SK-N-SH (cell line): ENCODE measurements at regions not wholly inside any gene's neighbourhood (a gene's known extent, or its start where the extent isn't known, plus 50 kb on each side); places are given as distances from the start of the nearest gene placed in this dataset.
A peak's percentile ranks its signal among the peaks of the same experiment; 100 is the strongest.
"Not testable (repeated sequence)": the region's sequence is repeated elsewhere in the genome, so short reads cannot be mapped to it uniquely, and the experiment has no call there.

Source experiments
- CTCF ChIA-PET: fragments of 300-600, 350-600 bp; formaldehyde crosslinking; extraction: SDS; loops from one replicate; lab custom pipeline; 2021; lab: Yijun Ruan, JAX
- POLR2A ChIA-PET: fragments of 350-600 bp; sonication (Branson Sonifier 250); formaldehyde crosslinking; extraction: SDS; loops from one replicate; lab custom pipeline; 2020; ENCODE audit warnings: antibody characterized with exemption, inconsistent platforms; lab: Yijun Ruan, JAX
- DNase-seq: peaks from one replicate; pipeline ENCODE4 v3.0.0; 2012
- H2AFZ ChIP-seq: fragments of 200-600 bp; sonication (generic); 2 replicates; pipeline ENCODE4 v1.8.1; 2016; ENCODE audit warnings: antibody characterized with exemption, mild to moderate bottlenecking, low read depth
- H3F3A ChIP-seq: fragments of 200-600 bp; sonication (generic); replicated peaks from 2 replicates; pipeline ENCODE3; 2016; ENCODE audit warnings: antibody characterized with exemption, mild to moderate bottlenecking; ENCODE audit not compliant: insufficient read depth
- H3K27ac ChIP-seq, 2 experiments: fragments of 200-500 bp in 1 of 2; fragments of 200-600 bp in 1 of 2; sonication (Bioruptor generic) in 1 of 2; sonication (generic), shearing (Covaris generic) in 1 of 2; 2 replicates each; pipeline versions ENCODE4 v1.5.1 to v1.6.1; 2014 to 2016; ENCODE audit warnings: low read depth in 2 of 2, inconsistent platforms in 1 of 2, low read length in 1 of 2, mild to moderate bottlenecking in 1 of 2, mixed read lengths in 1 of 2
- H3K27me3 ChIP-seq: fragments of 200-600 bp; sonication (generic), shearing (Covaris generic); 2 replicates; pipeline ENCODE4 v1.6.1; 2016; ENCODE audit warnings: mixed run types; ENCODE audit not compliant: insufficient read depth
- H3K36me3 ChIP-seq, 2 experiments: fragments of 200-500 bp in 1 of 2; fragments of 200-600 bp in 1 of 2; sonication (Bioruptor generic) in 1 of 2; sonication (generic) in 1 of 2; replicated peaks in 1 of 2; 2 replicates each; pipeline versions ENCODE3 to v1.5.1; 2014 to 2016; ENCODE audit warnings: low read length in 1 of 2, mild to moderate bottlenecking in 1 of 2; ENCODE audit not compliant: insufficient read depth in 2 of 2, control insufficient read depth in 1 of 2
- H3K4me1 ChIP-seq, 2 experiments: fragments of 200-500 bp in 1 of 2; fragments of 200-600 bp in 1 of 2; sonication (Bioruptor generic) in 1 of 2; sonication (generic), shearing (Covaris generic) in 1 of 2; 2 replicates each; pipeline versions ENCODE4 v1.5.1 to v1.6.1; 2014 to 2016; ENCODE audit warnings: low read depth in 1 of 2, low read length in 1 of 2, mixed run types in 1 of 2; ENCODE audit not compliant: insufficient read depth in 2 of 2, control insufficient read depth in 1 of 2
- H3K4me2 ChIP-seq: fragments of 200-600 bp; sonication (generic), shearing (Covaris generic); 2 replicates; pipeline ENCODE4 v1.6.1; 2017; ENCODE audit warnings: mixed run types
- H3K4me3 ChIP-seq, 2 experiments: fragments of 200-500 bp in 1 of 2; fragments of 200-600 bp in 1 of 2; sonication (Bioruptor generic) in 1 of 2; sonication (generic), shearing (Covaris generic) in 1 of 2; 2 replicates each; pipeline versions ENCODE4 v1.5.1 to v1.8.1; 2014 to 2016; ENCODE audit warnings: low read depth in 2 of 2, inconsistent platforms in 1 of 2, low read length in 1 of 2, mild to moderate bottlenecking in 1 of 2, mixed read lengths in 1 of 2, moderate library complexity in 1 of 2
- H3K79me2 ChIP-seq: fragments of 200-600 bp; sonication (generic); 2 replicates; pipeline ENCODE4 v1.8.1; 2017; ENCODE audit warnings: mild to moderate bottlenecking; ENCODE audit not compliant: insufficient read depth
- H3K9ac ChIP-seq: fragments of 200-600 bp; sonication (generic); 2 replicates; pipeline ENCODE4 v1.6.1; 2017; ENCODE audit warnings: mixed run types
- H3K9me2 ChIP-seq: fragments of 200-600 bp; sonication (generic); 2 replicates; pipeline ENCODE4 v1.6.1; 2017; ENCODE audit warnings: mixed run types
- H3K9me3 ChIP-seq: fragments of 200-600 bp; sonication (generic); 2 replicates; pipeline ENCODE4 v1.6.1; 2017; ENCODE audit warnings: mixed run types, mild to moderate bottlenecking, moderate library complexity
- H4K20me1 ChIP-seq: fragments of 200-600 bp; sonication (generic); 2 replicates; pipeline ENCODE4 v1.6.1; 2017; ENCODE audit warnings: mild to moderate bottlenecking, mixed run types; ENCODE audit not compliant: insufficient read depth
- CTCF ChIP-seq: fragments of 200-600 bp; sonication (generic); IDR thresholded peaks from 2 replicates; pipeline ENCODE4 v1.6.1; 2017; ENCODE audit warnings: antibody characterized with exemption, mild to moderate bottlenecking, moderate library complexity
- RAD21 ChIP-seq: IDR thresholded peaks from 2 replicates; pipeline ENCODE4 v1.6.1; 2012; ENCODE audit warnings: mild to moderate bottlenecking, low read length
- WGBS: methylation state at CpG from one replicate; pipeline ENCODE4 v1.1.6; 2017; ENCODE audit warnings: low lambda C conversion rate; 5-methylcytosine and 5-hydroxymethylcytosine counted together

- H3K4me3 ChIP-seq, H3K4me1 ChIP-seq, POLR2A ChIA-PET, H3K27me3 ChIP-seq, H2AFZ ChIP-seq, H3K4me2 ChIP-seq, H3K9me3 ChIP-seq, H3K9ac ChIP-seq, DNase-seq, H4K20me1 ChIP-seq, H3F3A ChIP-seq, H3K36me3 ChIP-seq, H3K9me2 ChIP-seq, H3K79me2 ChIP-seq, H3K27ac ChIP-seq: not testable (repeated sequence)
- CTCF ChIA-PET, result interaction anchor here (1.1 to 1.7 kb wide), 3 partner anchors 23 to 134 kb away, joined by 3 to 6 read pairs (median 5); no protein-coding TSS in a partner anchor
- peak; percentile 19; the same call in 1 of the 2 replicates for TF ChIP-seq RAD21
- peak; percentile 20; the same call in 1 of the 2 replicates for TF ChIP-seq CTCF
- WGBS, result 34% methylated on average over 26 of the region's 27 CpGs
Observed at GRCh38 chr11:3476084-3476936, 97.4 kb upstream of the ZNF195 start.

GRCh38 chr11:3468963-3469362 is 90.0 kb upstream of the ZNF195 start:
- CTCF ChIA-PET, H3K27me3 ChIP-seq, DNase-seq, H3K36me3 ChIP-seq, H3K9ac ChIP-seq, H4K20me1 ChIP-seq, H3K4me2 ChIP-seq, H3K27ac ChIP-seq, H3K79me2 ChIP-seq, H3K9me3 ChIP-seq, H3K4me1 ChIP-seq, H3F3A ChIP-seq, H2AFZ ChIP-seq, H3K4me3 ChIP-seq, POLR2A ChIA-PET, H3K9me2 ChIP-seq: not testable (repeated sequence)
- WGBS, result 50% methylated on average over 8 of the region's 8 CpGs

- H3K79me2 ChIP-seq, CTCF ChIA-PET, H3K36me3 ChIP-seq, H3K27me3 ChIP-seq, H3K9me2 ChIP-seq, H3K4me1 ChIP-seq, POLR2A ChIA-PET, H3F3A ChIP-seq, H3K27ac ChIP-seq, H4K20me1 ChIP-seq, H3K9me3 ChIP-seq, H3K4me2 ChIP-seq, DNase-seq, H3K9ac ChIP-seq, H2AFZ ChIP-seq, H3K4me3 ChIP-seq: not testable (repeated sequence)
- WGBS, result 43% methylated on average over 5 of the region's 5 CpGs
Observed at GRCh38 chr11:3467599-3467998, 88.7 kb upstream of the ZNF195 start.

GRCh38 chr11:3455666-3456065 is 76.7 kb upstream of the ZNF195 start:
- H3K27ac ChIP-seq, H3K36me3 ChIP-seq, H2AFZ ChIP-seq, H3K9ac ChIP-seq, DNase-seq, H3K79me2 ChIP-seq, H3K27me3 ChIP-seq, H3K4me2 ChIP-seq, H3F3A ChIP-seq, H4K20me1 ChIP-seq, POLR2A ChIA-PET, H3K9me3 ChIP-seq, H3K4me1 ChIP-seq, H3K4me3 ChIP-seq, H3K9me2 ChIP-seq: not testable (repeated sequence)
- 83% methylated on average over 10 of the region's 10 CpGs for WGBS
- CTCF ChIA-PET, result interaction anchor here (1.2 kb wide), 1 partner anchor 155 kb away, joined by 3 read pairs; no protein-coding TSS in a partner anchor
